Retinal pigment epithelial cell (primary cell): ENCODE measurements at regions not wholly inside any gene's neighbourhood (a gene's known extent, or its start where the extent isn't known, plus 50 kb on each side); places are given as distances from the start of the nearest gene placed in this dataset.
A peak's percentile ranks its signal among the peaks of the same experiment; 100 is the strongest.

ENCODE experiments used
- DNase-seq: peaks from one replicate; pipeline ENCODE4 v3.0.0-alpha.2; 2010; ENCODE audit warnings: low read depth
- H3K4me3 ChIP-seq: 2 replicates; pipeline ENCODE4 v1.5.1; 2011; ENCODE audit warnings: mild to moderate bottlenecking, low read length, control low read depth, moderate library complexity
- CTCF ChIP-seq: conservative IDR thresholded peaks from 2 replicates; pipeline ENCODE4 v1.5.1; 2011; ENCODE audit warnings: low read depth, low read length, control low read depth, inconsistent platforms

- TF ChIP-seq CTCF, result no peak
- DNase-seq, result no peak
- H3K4me3 ChIP-seq, result no peak overlapping the region
Measured at GRCh38 chr3:127118366-127118765, 74.6 kb upstream of the PRR23E start.

- no peak for DNase-seq
- no peak for TF ChIP-seq CTCF
- H3K4me3 ChIP-seq, result no peak overlapping the region
Measured at GRCh38 chr3:127119693-127120464, 73.1 kb upstream of the PRR23E start.

- no peak overlapping the region for H3K4me3 ChIP-seq
- no peak for TF ChIP-seq CTCF
Measured at GRCh38 chr3:127120851-127121647, 71.9 kb upstream of the PRR23E start.

GRCh38 chr3:127121885-127122284, 71.0 kb upstream of the PRR23E start:
- no peak for DNase-seq
- no peak overlapping the region for H3K4me3 ChIP-seq
- no peak for TF ChIP-seq CTCF

More at GRCh38 chr3:127120851-127121647, 71.9 kb upstream of the PRR23E start:
- DNase-seq, result no peak

GRCh38 chr3:127123533-127123932, 69.4 kb upstream of the PRR23E start:
- DNase-seq, result no peak
- no peak overlapping the region for H3K4me3 ChIP-seq
- no peak for TF ChIP-seq CTCF

- H3K4me3 ChIP-seq, result no peak overlapping the region
- DNase-seq, result no peak
- TF ChIP-seq CTCF, result peak; percentile 13
Measured at GRCh38 chr3:127124120-127124519, 68.8 kb upstream of the PRR23E start.
